WERI-Rb-1 (cell line): ENCODE measurements at regions not wholly inside any gene's neighbourhood (a gene's known extent, or its start where the extent isn't known, plus 50 kb on each side); places are given as distances from the start of the nearest gene placed in this dataset.
"Not testable (repeated sequence)": the region's sequence is repeated elsewhere in the genome, so short reads cannot be mapped to it uniquely, and the experiment has no call there.

Source experiments
- DNase-seq: peaks from one replicate; pipeline ENCODE4 v3.0.0-alpha.2; 2020
- H3K27ac ChIP-seq: fragments of 250-450 bp; sonication (Bioruptor Pico); 2 replicates; pipeline ENCODE4 v1.5.1; 2020; ENCODE audit warnings: mild to moderate bottlenecking, moderate library complexity
- H3K27me3 ChIP-seq: fragments of 250-450 bp; sonication (Bioruptor Pico); 2 replicates; pipeline ENCODE4 v1.5.1; 2021; ENCODE audit warnings: mild to moderate bottlenecking, low read depth, moderate library complexity; ENCODE audit not compliant: insufficient read depth, severe bottlenecking
- H3K36me3 ChIP-seq: fragments of 250-450 bp; sonication (Bioruptor Pico); 2 replicates; pipeline ENCODE4 v1.5.1; 2020; ENCODE audit warnings: mild to moderate bottlenecking, moderate library complexity
- H3K4me3 ChIP-seq: 2 replicates; pipeline ENCODE4 v1.5.1; 2011; ENCODE audit warnings: low read depth, mild to moderate bottlenecking, control low read depth, low read length
- H3K9me3 ChIP-seq: fragments of 250-450 bp; sonication (Bioruptor Pico); 2 replicates; pipeline ENCODE4 v1.5.1; 2021; ENCODE audit warnings: mild to moderate bottlenecking, moderate library complexity; ENCODE audit not compliant: severe bottlenecking
- CTCF ChIP-seq: IDR thresholded peaks from 2 replicates; pipeline ENCODE4 v1.5.1; 2011; ENCODE audit warnings: low read depth, mild to moderate bottlenecking, control low read depth, inconsistent platforms, low read length

- no peak for TF ChIP-seq CTCF
- Histone ChIP-seq H3K4me3 (no peak overlapping the region), H3K36me3 (no peaks in the 10 kb centered on the region), H3K9me3 (no peaks in the 10 kb centered on the region), H3K27me3 (peaks cover 41% of the 10 kb centered on the region), H3K27ac (no peak overlapping the region)
- no peak for DNase-seq
These were observed 348.9 kb upstream of the MAF start for GRCh38 chr16:79949417-79949816.

- Histone ChIP-seq H3K4me3 (no peak overlapping the region), H3K36me3 (no peaks in the 10 kb centered on the region), H3K27me3 (peaks cover 49% of the 10 kb centered on the region), H3K9me3 (no peaks in the 10 kb centered on the region), H3K27ac (no peak overlapping the region)
- TF ChIP-seq CTCF = no peak
- DNase-seq = no peak
These were observed 347.2 kb upstream of the MAF start for GRCh38 chr16:79947771-79948170.

GRCh38 chr16:79946252-79946651 is 345.7 kb upstream of the MAF start:
- Histone ChIP-seq H3K9me3 (no peaks in the 10 kb centered on the region), H3K36me3 (no peaks in the 10 kb centered on the region), H3K27ac (no peak overlapping the region), H3K27me3 (peaks cover 54% of the 10 kb centered on the region), H3K4me3 (no peak overlapping the region)
- no peak for TF ChIP-seq CTCF
- DNase-seq = no peak

GRCh38 chr16:79943736-79944135 is 343.2 kb upstream of the MAF start:
- no peak for TF ChIP-seq CTCF
- H3K27ac ChIP-seq = no peak overlapping the region
- DNase-seq = no peak
- H3K9me3 ChIP-seq = no peaks in the 10 kb centered on the region
- H3K36me3 ChIP-seq = no peaks in the 10 kb centered on the region
- H3K27me3 ChIP-seq = peaks cover 46% of the 10 kb centered on the region
- no peak overlapping the region for H3K4me3 ChIP-seq

GRCh38 chr16:79938575-79938974 is 338.0 kb upstream of the MAF start:
- H3K4me3 ChIP-seq = no peak overlapping the region
- peaks cover 60% of the 10 kb centered on the region for H3K27me3 ChIP-seq

GRCh38 chr16:79937671-79938070 is 337.1 kb upstream of the MAF start:
- not testable (repeated sequence) for DNase-seq, H3K9me3 ChIP-seq, H3K36me3 ChIP-seq, H3K4me3 ChIP-seq, H3K27ac ChIP-seq
- peaks cover 59% of the 10 kb centered on the region for H3K27me3 ChIP-seq

More at GRCh38 chr16:79938575-79938974, 338.0 kb upstream of the MAF start:
- no peaks in the 10 kb centered on the region for H3K9me3 ChIP-seq
- no peak overlapping the region for H3K27ac ChIP-seq
- H3K36me3 ChIP-seq = no peaks in the 10 kb centered on the region
- DNase-seq = no peak
- no peak for TF ChIP-seq CTCF
